ENCODE measurements at regions not wholly inside any gene's neighbourhood (a gene's known extent, or its start where the extent isn't known, plus 50 kb on each side); places are given as distances from the start of the nearest gene placed in this dataset.

- H3K4me3 Mint-ChIP-seq = no peak overlapping the region
- no peaks in the 10 kb centered on the region for H3K27me3 Mint-ChIP-seq (ENCODE audit: low read depth)
- ChIA-PET CTCF (no interaction called here), POLR2A (no interaction called here)
- DNase-seq (ENCODE audit: low spot score) (no peak), ATAC-seq (no peak)
- H3K27ac Mint-ChIP-seq = no peak overlapping the region
- peaks cover 19% of the 10 kb centered on the region for H3K4me1 Mint-ChIP-seq
- TF ChIP-seq AFF4 (CRISPR knock-in tag; IDR thresholded peaks at IDR 0.05; ENCODE audit: borderline replicate concordance) = no peak
- TF ChIP-seq HMGA2 (CRISPR knock-in tag; IDR thresholded peaks at IDR 0.05) = no peak
- no peak for TF ChIP-seq ERG (CRISPR knock-in tag; IDR thresholded peaks at IDR 0.05)
- TF ChIP-seq ZNF532 (CRISPR knock-in tag; IDR thresholded peaks at IDR 0.05; ENCODE audit: borderline replicate concordance) = no peak
- TF ChIP-seq ZNF423 (CRISPR knock-in tag; IDR thresholded peaks at IDR 0.05) = no peak
- no peak for TF ChIP-seq ZNF425 (CRISPR knock-in tag; conservative IDR thresholded peaks at IDR 0.05)
- TF ChIP-seq TP53 (CRISPR knock-in tag; IDR thresholded peaks at IDR 0.05) = no peak
- TF ChIP-seq ZMAT4 (CRISPR knock-in tag; IDR thresholded peaks at IDR 0.05) = no peak
- TF ChIP-seq KAT7 (CRISPR knock-in tag; IDR thresholded peaks at IDR 0.05; ENCODE audit: borderline replicate concordance) = no peak
- no peak for TF ChIP-seq JAZF1 (CRISPR knock-in tag; IDR thresholded peaks at IDR 0.05)
- no peak for TF ChIP-seq ZNF138 (CRISPR knock-in tag; conservative IDR thresholded peaks at IDR 0.05)
- no peak for TF ChIP-seq SP1 (CRISPR knock-in tag; conservative IDR thresholded peaks at IDR 0.05)
- no peaks in the 10 kb centered on the region for H3K36me3 Mint-ChIP-seq
- H3K9me3 Mint-ChIP-seq = no peaks in the 10 kb centered on the region
Observed at GRCh38 chr3:177735431-177735830, 538.1 kb upstream of the TBL1XR1 start.

GRCh38 chr3:177739461-177739860 lies 542.2 kb upstream of the TBL1XR1 start:
- no peak overlapping the region for H3K27ac Mint-ChIP-seq
- H3K4me1 Mint-ChIP-seq = peaks cover 15% of the 10 kb centered on the region
- no peaks in the 10 kb centered on the region for H3K9me3 Mint-ChIP-seq
- H3K27me3 Mint-ChIP-seq (ENCODE audit: low read depth) = no peaks in the 10 kb centered on the region
- no peak for ATAC-seq
- H3K36me3 Mint-ChIP-seq = no peaks in the 10 kb centered on the region
- POLR2A ChIA-PET = no interaction called here
- DNase-seq (ENCODE audit: low spot score) = no peak
- H3K4me3 Mint-ChIP-seq = no peak overlapping the region
- CTCF ChIA-PET = no interaction called here
- no peak for TF ChIP-seq PREB (CRISPR knock-in tag; IDR thresholded peaks at IDR 0.05; ENCODE audit: borderline replicate concordance)
- TF ChIP-seq ZNF671 (CRISPR knock-in tag; IDR thresholded peaks at IDR 0.05) = no peak
- TF ChIP-seq FOXP4 (CRISPR knock-in tag; IDR thresholded peaks at IDR 0.05) = no peak
- TF ChIP-seq HMGXB4 (CRISPR knock-in tag; IDR thresholded peaks at IDR 0.05) = no peak
- no peak for TF ChIP-seq EMX1 (CRISPR knock-in tag; IDR thresholded peaks at IDR 0.05)
